Endodermal cell (in vitro differentiated cells): ENCODE measurements at regions not wholly inside any gene's neighbourhood (a gene's known extent, or its start where the extent isn't known, plus 50 kb on each side); places are given as distances from the start of the nearest gene placed in this dataset.

Source experiments
- DNase-seq: peaks from one replicate; pipeline ENCODE4 v3.0.0-alpha.2; 2017
- H3K27ac ChIP-seq: 2 replicates; pipeline ENCODE4 v1.5.1; 2013; ENCODE audit warnings: mild to moderate bottlenecking, low read depth, low read length, moderate library complexity
- H3K27me3 ChIP-seq: 2 replicates; pipeline ENCODE4 v1.6.1; 2013; ENCODE audit warnings: mild to moderate bottlenecking, low read length, moderate library complexity; ENCODE audit not compliant: insufficient read depth, control insufficient read depth, poor library complexity, severe bottlenecking
- H3K36me3 ChIP-seq: 2 replicates; pipeline ENCODE4 v1.7.0; 2013; ENCODE audit warnings: mild to moderate bottlenecking, low read length, moderate library complexity; ENCODE audit not compliant: control insufficient read depth, insufficient read depth
- H3K4me1 ChIP-seq: one replicate; pipeline ENCODE4 v1.7.0; 2013; ENCODE audit warnings: low read length; ENCODE audit not compliant: control insufficient read depth, insufficient read depth
- H3K4me3 ChIP-seq: 2 replicates; pipeline ENCODE4 v1.5.1; 2013; ENCODE audit warnings: mild to moderate bottlenecking, low read length, moderate library complexity
- H3K9ac ChIP-seq: 2 replicates; pipeline ENCODE4 v1.6.1; 2013; ENCODE audit warnings: mild to moderate bottlenecking, low read length, moderate library complexity; ENCODE audit not compliant: poor library complexity, severe bottlenecking; ENCODE audit errors: extremely low read depth
- H3K9me3 ChIP-seq: 2 replicates; pipeline ENCODE4 v1.6.1; 2013; ENCODE audit warnings: mild to moderate bottlenecking, low read length, moderate library complexity; ENCODE audit not compliant: control insufficient read depth
- H3K27ac Mint-ChIP-seq: 2 replicates; pipeline ENCODE4 v1.8.0; 2020; ENCODE audit warnings: mixed read lengths
- H3K27me3 Mint-ChIP-seq: 2 replicates; pipeline ENCODE4 v1.8.0; 2021; ENCODE audit warnings: mild to moderate bottlenecking, mixed read lengths; ENCODE audit not compliant: insufficient read depth
- H3K36me3 Mint-ChIP-seq: 2 replicates; pipeline ENCODE4 v1.8.0; 2020; ENCODE audit warnings: low read depth, mixed read lengths
- H3K4me1 Mint-ChIP-seq: 2 replicates; pipeline ENCODE4 v1.8.0; 2020; ENCODE audit warnings: mixed read lengths
- H3K4me3 Mint-ChIP-seq: 2 replicates; pipeline ENCODE4 v1.8.0; 2020; ENCODE audit warnings: mild to moderate bottlenecking, moderate library complexity, mixed read lengths
- H3K9me3 Mint-ChIP-seq: 2 replicates; pipeline ENCODE4 v1.8.0; 2020; ENCODE audit warnings: mild to moderate bottlenecking, mixed read lengths
- WGBS, 2 experiments: methylation state at CpG; one replicate each; pipeline versions ENCODE4 v1.1.5 to v1.1.7; 2013; ENCODE audit warnings: missing lambda C conversion rate in 2 of 2, mixed read lengths in 1 of 2; ENCODE audit not compliant: insufficient coverage in 1 of 2, insufficient read length in 1 of 2; 5-methylcytosine and 5-hydroxymethylcytosine counted together
- TF ChIP-seq, protein P1 (sequence below): fragments of 200-600 bp; sonication (generic); conservative IDR thresholded peaks from 2 replicates; pipeline ENCODE4 v1.5.0; 2021; ENCODE audit warnings: antibody characterized with exemption, mild to moderate bottlenecking

DNA sequence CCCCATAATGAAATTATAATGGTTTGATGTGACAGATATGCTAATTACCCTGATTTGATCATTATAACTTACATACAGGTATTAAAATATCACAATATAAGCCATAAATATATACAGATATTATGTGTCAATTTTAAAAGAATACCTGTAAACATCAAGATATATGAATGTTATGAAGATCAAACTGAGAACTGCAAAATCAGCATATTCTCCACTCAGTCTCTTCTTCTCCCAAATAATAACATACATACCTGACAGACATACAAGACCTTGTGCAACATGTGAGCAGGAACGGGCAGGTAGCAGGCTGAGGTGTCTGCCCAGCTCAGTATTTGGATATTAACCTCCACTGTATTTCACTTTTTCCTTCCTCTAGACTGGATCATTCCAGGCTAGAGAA, 547.2 kb downstream of the UQCRFS1 start:
- H3K36me3 ChIP-seq = no peaks in the 10 kb centered on the region
- no peaks in the 10 kb centered on the region for H3K4me1 Mint-ChIP-seq
- 83 to 90% methylated on average over 1 of the region's 1 CpG for WGBS, 2 experiments
- no peak overlapping the region for H3K9ac ChIP-seq
- no peak overlapping the region for H3K27ac Mint-ChIP-seq
- H3K9me3 Mint-ChIP-seq = peaks cover 13% of the 10 kb centered on the region
- peaks cover 28% of the 10 kb centered on the region for H3K9me3 ChIP-seq
- H3K27me3 ChIP-seq = no peaks in the 10 kb centered on the region
- H3K4me1 ChIP-seq = no peaks in the 10 kb centered on the region
- no peak overlapping the region for H3K4me3 ChIP-seq
- no peaks in the 10 kb centered on the region for H3K27me3 Mint-ChIP-seq
- H3K36me3 Mint-ChIP-seq = peaks cover 2% of the 10 kb centered on the region
- TF ChIP-seq, protein P1, sequence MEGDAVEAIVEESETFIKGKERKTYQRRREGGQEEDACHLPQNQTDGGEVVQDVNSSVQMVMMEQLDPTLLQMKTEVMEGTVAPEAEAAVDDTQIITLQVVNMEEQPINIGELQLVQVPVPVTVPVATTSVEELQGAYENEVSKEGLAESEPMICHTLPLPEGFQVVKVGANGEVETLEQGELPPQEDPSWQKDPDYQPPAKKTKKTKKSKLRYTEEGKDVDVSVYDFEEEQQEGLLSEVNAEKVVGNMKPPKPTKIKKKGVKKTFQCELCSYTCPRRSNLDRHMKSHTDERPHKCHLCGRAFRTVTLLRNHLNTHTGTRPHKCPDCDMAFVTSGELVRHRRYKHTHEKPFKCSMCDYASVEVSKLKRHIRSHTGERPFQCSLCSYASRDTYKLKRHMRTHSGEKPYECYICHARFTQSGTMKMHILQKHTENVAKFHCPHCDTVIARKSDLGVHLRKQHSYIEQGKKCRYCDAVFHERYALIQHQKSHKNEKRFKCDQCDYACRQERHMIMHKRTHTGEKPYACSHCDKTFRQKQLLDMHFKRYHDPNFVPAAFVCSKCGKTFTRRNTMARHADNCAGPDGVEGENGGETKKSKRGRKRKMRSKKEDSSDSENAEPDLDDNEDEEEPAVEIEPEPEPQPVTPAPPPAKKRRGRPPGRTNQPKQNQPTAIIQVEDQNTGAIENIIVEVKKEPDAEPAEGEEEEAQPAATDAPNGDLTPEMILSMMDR = no peak
- H3K27ac ChIP-seq = no peak overlapping the region
- H3K4me3 Mint-ChIP-seq = no peak overlapping the region
- DNase-seq = no peak

- Histone ChIP-seq H3K9ac (no peak overlapping the region), H3K27ac (no peak overlapping the region), H3K27me3 (no peaks in the 10 kb centered on the region), H3K4me1 (no peaks in the 10 kb centered on the region), H3K4me3 (no peak overlapping the region), H3K36me3 (no peaks in the 10 kb centered on the region), H3K9me3 (no peaks in the 10 kb centered on the region)
- Mint-ChIP-seq H3K9me3 (no peaks in the 10 kb centered on the region), H3K27me3 (no peaks in the 10 kb centered on the region), H3K4me1 (no peaks in the 10 kb centered on the region), H3K4me3 (no peak overlapping the region), H3K27ac (no peak overlapping the region), H3K36me3 (no peaks in the 10 kb centered on the region)
- DNase-seq = no peak
- WGBS, 2 experiments = 82 to 100% methylated on average over 2 of the region's 2 CpGs
- TF ChIP-seq, protein P1 = no peak
Measured at GRCh38 chr19:28656644-28657043, 556.3 kb downstream of the UQCRFS1 start.

GRCh38 chr19:28655054-28655453, 557.9 kb downstream of the UQCRFS1 start:
- TF ChIP-seq, protein P1 = no peak
- WGBS, 2 experiments = 92% methylated on average over 5 of the region's 5 CpGs; no CpG with 5 or more reads in 1 of the 2 experiments
- DNase-seq = no peak

More at GRCh38 chr19:28655054-28655453, 557.9 kb downstream of the UQCRFS1 start:
- Mint-ChIP-seq H3K27ac (no peak overlapping the region), H3K4me3 (no peak overlapping the region), H3K27me3 (no peaks in the 10 kb centered on the region), H3K4me1 (no peaks in the 10 kb centered on the region), H3K36me3 (no peaks in the 10 kb centered on the region), H3K9me3 (no peaks in the 10 kb centered on the region)
- Histone ChIP-seq H3K9ac (no peak overlapping the region), H3K27me3 (no peaks in the 10 kb centered on the region), H3K4me3 (no peak overlapping the region), H3K4me1 (no peaks in the 10 kb centered on the region), H3K36me3 (no peaks in the 10 kb centered on the region), H3K27ac (no peak overlapping the region), H3K9me3 (no peaks in the 10 kb centered on the region)
